HG03064 (cell line): ENCODE measurements at regions not wholly inside any gene's neighbourhood (a gene's known extent, or its start where the extent isn't known, plus 50 kb on each side); places are given as distances from the start of the nearest gene placed in this dataset.

ENCODE experiments used
- ATAC-seq: cut with Tn5 transposase; IDR thresholded peaks from one replicate; pipeline ENCODE4 v1.9.1; 2021; ENCODE audit warnings: low read depth; ENCODE audit not compliant: unreplicated experiment

GRCh38 chrX:137483554-137483953 lies 82.4 kb upstream of the ZIC3 start:
- ATAC-seq = no peak

DNA sequence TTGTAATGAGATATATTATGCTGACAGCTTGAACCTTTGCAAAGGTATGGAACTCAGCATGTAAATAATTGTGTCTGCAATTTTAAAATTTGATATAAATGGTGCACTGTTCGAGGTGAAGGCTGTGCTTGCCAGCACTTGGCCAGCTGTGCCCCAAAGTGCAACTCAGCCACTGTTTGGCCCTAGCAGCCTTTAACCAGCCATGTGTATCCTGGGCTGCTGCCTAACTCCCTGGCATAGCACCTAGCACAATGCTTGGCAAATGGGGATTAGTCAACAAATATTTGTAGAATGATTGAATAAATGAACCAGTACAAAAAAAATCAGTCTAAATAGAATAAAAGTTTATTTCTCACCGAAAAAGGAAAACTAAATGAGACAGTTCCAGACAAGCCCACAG lies 83.8 kb upstream of the ZIC3 start:
- no peak for ATAC-seq

- ATAC-seq = no peak
Observed at GRCh38 chrX:137479386-137479785, 86.5 kb upstream of the ZIC3 start.

- ATAC-seq = no peak
Observed at GRCh38 chrX:137441711-137442110, 124.2 kb upstream of the ZIC3 start.

DNA sequence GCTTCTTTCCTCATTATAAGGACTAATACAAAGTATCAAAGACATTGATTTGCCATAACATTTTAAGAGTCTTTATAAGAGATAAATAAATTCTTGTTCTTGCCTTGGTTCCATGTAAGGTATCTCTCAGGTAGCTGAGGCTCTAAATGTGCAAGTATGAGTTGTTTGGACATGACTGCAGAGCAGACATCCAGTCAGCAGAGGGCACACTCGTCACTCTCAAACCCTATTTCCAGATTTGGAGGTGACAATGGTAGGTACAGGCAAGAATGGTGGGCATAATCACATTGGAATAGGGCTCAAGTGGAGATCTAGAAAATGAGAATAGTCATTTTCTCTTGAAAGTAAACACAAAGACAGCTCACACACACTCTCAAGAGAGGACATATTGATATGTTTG lies 133.3 kb upstream of the ZIC3 start:
- ATAC-seq = peak; percentile 61

DNA sequence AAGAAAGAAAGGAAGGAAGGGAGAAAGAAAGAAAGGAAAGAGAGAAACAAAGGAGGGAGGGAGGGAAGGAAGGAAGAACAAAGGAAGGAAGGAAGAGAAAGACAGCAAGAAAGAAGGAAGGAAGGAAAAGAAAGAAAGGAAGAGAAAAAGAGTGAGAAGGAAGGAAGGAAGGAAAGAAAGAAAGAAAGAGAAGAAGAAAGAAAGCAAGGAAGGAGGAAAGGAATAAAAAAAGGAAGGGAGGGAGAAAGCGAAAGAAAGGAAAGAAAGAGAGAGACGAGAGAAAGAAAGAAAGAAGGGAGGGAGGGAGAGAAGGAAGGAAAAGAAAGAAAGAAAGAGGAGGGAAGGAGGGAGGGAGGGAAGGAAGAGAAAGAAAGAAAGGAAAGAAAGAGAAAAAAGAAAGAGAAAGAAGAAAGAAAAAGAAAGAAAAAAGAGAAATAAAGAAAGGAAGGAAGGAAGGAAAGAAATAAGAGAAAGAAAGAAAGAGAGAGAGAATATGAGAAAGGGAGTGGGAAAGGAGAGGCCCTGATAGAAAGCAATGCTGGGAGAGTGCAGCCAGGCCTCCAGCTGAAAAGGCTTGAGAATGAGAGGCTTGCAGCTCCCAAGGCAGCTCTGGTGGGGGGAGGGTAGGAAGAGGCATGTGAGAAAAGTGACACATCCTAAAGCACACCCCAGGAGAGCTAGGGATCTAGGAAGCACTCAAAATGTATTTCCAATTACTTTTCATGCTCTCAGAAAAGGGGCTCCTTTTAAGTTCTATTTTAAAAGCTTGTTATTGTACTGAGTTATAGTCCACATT lies 134.0 kb upstream of the ZIC3 start:
- ATAC-seq = no peak

GRCh38 chrX:137430984-137431475 lies 134.9 kb upstream of the ZIC3 start:
- no peak for ATAC-seq

DNA sequence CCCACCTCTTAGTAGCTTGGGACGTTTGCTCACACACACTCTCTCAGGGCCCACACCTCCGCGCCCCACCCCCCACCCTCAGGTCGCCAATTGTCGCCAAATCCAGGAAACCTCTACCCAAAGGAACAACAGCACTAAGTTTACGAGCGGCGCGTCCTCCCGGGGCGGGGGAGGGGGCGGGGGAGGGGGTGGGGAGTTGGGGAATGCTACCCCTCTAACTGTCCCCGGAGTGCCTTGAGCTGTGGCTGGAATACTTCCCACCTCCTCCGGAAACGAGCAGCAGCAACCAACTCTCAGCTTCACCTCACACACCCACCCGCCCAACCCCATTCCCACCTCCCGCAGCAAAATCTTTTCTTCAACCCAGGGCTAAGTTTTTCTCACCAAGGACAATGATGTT lies 135.6 kb upstream of the ZIC3 start:
- ATAC-seq = no peak

DNA sequence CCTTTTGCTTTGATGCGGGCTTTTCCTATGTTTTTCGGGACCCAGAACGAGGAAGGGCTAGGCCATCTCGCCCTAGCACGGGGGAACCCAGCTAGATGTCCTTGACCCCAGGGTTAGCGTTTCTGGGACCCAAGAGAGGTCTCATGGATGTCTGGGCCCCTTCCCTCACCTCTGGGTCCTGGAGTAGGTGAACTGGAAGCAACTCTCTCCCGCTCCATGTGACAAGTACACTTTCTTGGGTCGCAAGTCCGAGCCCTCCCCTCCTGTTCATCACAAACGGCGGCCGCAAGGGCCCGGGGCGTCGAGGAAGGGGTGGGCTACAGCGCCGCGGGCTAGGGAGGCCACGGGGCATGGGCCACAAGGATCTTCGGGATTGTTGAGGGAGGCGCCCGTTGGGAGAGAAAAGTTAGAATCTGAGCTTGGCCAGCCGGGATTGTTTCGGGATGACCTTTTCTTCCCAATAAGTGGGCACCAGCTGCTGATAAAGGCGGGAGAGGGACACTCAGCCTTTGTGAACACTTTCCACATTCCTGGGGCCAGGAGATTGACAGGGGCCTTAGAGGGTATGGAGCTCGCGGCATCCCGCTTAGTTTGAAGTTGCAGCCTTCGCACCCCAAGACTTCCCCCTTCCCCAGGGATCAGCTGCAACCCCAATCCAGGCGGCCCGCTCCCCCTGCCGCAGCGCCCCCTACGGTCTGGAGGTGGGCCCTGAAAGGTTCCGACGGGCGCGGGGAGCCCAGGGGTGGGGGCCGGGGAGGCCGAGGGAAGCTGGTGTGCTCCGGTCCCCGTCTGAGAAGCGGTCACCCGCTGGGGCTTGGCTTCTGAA lies 136.9 kb upstream of the ZIC3 start:
- ATAC-seq = no peak

- no peak for ATAC-seq
Observed at GRCh38 chrX:137428221-137428661, 137.7 kb upstream of the ZIC3 start.

DNA sequence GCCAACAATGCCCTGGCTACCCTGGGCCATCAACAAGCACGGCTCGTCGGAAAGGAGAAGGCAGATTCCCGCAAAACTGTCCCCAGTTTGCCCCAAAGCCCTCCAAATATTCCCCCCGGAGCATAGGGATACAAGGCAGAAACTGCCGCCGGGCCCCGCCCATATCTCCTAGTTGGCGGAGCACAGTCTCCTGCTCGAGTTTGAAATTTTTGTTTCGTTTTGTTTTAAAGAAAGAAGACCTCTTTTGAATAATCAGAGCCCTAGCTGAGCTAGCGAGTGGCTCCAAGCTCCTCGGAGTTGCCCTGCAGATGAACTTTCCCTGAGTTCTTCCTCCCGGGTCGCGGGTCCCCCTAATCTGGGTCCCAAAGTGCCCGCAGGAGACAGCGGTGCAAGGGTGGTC lies 138.1 kb upstream of the ZIC3 start:
- no peak for ATAC-seq

DNA sequence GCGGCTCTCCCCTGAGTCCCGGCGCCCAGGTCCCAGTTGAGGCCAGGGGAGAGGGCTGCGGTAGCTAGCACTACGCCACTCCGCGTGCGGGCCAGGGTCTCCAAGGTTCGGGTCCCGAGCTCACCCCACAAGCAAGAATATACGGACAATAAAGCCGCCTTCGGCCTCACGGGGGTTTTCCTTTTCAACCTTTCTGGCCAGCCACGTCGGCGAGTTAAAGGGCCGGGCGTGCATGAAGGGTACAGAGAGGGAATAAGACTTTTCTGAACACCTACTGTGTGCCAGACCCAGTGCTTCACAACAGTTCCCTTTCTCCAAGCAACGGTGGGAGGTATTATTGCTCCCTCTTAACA lies 138.5 kb upstream of the ZIC3 start:
- no peak for ATAC-seq

DNA sequence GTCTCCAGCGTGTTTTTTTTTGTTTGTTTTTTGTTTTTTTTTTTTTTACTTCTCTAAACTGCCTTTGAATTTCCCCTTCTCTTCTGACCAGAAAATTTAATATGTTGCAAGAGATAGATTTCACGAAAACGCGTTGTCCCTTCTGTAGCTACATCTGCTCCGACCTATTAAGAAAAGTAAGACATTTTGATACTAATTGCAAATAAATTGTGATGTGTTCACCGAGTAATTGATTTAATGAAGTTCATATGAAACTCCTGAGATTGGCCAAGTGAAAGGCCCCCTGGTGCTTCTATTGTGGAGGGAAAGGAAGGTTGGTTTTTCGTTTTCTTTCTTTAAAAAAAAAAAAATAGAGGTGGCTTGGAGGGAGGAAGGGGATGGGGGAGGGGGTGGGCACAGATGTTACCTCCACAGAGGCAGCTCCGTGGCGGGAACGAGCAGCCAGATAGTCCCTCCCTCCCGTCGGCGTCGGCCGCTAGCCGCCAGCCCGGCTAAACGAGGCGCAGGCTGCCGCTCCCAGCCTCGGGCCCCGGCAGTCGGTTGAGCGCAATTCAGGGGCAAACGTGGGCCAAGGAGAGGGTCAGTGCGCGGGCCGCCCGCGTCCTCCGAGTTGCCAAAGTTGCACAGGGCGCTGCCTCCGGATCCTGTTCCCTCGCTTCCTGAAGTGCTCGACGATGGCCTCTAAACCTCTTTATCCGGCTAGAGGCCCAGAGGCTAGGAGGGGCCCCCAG lies 139.1 kb upstream of the ZIC3 start:
- ATAC-seq = no peak

GRCh38 chrX:137425986-137426385 lies 139.9 kb upstream of the ZIC3 start:
- no peak for ATAC-seq

DNA sequence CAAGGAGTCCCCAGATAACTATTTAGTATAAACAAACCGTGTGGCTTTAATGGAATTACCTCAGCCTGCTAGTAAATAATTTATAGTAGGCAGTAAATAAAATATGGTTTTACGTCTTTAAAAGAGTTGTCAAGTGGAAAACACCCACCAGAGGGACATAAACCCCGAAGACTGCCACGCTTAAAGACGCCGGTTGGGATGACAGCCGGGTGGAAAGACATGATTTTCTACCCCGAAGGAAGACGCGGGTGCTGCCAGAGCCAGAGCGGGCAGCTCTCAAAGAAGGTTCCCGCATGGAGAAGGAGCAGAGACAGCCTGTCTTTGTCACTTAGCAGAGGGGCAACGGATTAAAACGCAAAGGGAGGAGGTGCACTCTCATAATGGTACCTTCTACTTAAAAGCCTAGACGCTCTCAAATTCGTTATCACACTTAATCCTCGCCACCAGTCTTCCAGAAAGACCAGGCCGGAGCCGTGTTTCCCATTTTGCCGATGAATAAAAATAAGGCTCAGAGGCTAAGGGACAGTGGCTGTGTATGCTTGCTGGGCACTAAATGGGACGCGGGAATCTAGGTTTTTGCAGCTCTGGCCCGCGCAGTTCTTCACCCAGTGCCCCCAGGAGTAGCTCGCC lies 140.5 kb upstream of the ZIC3 start:
- ATAC-seq = no peak

- ATAC-seq = no peak
Observed at GRCh38 chrX:137424679-137425078, 141.2 kb upstream of the ZIC3 start.

GRCh38 chrX:137423241-137423640 lies 142.7 kb upstream of the ZIC3 start:
- no peak for ATAC-seq

GRCh38 chrX:137418086-137418485 lies 147.8 kb upstream of the ZIC3 start:
- no peak for ATAC-seq

DNA sequence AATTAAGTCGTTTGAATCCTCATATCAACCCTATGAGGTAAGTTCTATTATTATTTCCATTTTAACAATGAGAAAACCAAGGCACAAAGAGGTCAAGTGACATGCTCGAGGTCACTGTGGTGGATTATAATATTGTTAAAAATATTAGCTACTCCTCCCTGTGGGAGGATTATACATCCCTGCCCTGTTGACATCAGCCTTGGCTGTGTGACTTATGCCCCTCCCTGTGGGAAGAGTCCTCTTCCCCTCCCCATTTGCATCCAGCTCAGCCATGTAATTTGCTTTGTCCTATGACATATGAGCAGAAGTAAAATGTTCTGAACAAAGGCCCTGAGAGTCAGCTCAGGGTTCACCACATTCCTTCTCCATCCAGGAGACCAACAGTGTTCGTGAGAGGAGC lies 152.7 kb upstream of the ZIC3 start:
- ATAC-seq = no peak

GRCh38 chrX:137405449-137406140 lies 160.3 kb upstream of the ZIC3 start:
- ATAC-seq = no peak
